ENCODE measurements at regions not wholly inside any gene's neighbourhood (a gene's known extent, or its start where the extent isn't known, plus 50 kb on each side); places are given as distances from the start of the nearest gene placed in this dataset.

- no peak for DNase-seq (ENCODE audit: low read depth, low spot score)
Measured at GRCh38 chr2:18380321-18380720, 180.1 kb downstream of the RDH14 start.

GRCh38 chr2:18379870-18380269 lies 180.6 kb downstream of the RDH14 start:
- no peak for DNase-seq (ENCODE audit: low read depth, low spot score)

- DNase-seq (ENCODE audit: low read depth, low spot score): no peak
Measured at GRCh38 chr2:18378020-18378653, 182.3 kb downstream of the RDH14 start.

GRCh38 chr2:18376936-18377335 lies 183.5 kb downstream of the RDH14 start:
- no peak for DNase-seq (ENCODE audit: low read depth, low spot score)

GRCh38 chr2:18373664-18374063 lies 186.8 kb downstream of the RDH14 start:
- DNase-seq (ENCODE audit: low read depth, low spot score): no peak

GRCh38 chr2:18373081-18373480 lies 187.4 kb downstream of the RDH14 start:
- DNase-seq (ENCODE audit: low read depth, low spot score): no peak

GRCh38 chr2:18372641-18373040 lies 187.8 kb downstream of the RDH14 start:
- no peak for DNase-seq (ENCODE audit: low read depth, low spot score)

- no peak for DNase-seq (ENCODE audit: low read depth, low spot score)
Measured at GRCh38 chr2:18369760-18370159, 190.7 kb downstream of the RDH14 start.

- DNase-seq (ENCODE audit: low read depth, low spot score): no peak
Measured at GRCh38 chr2:18368008-18368407, 192.4 kb downstream of the RDH14 start.

- DNase-seq (ENCODE audit: low read depth, low spot score): no peak
Measured at GRCh38 chr2:18365342-18365741, 195.1 kb downstream of the RDH14 start.

GRCh38 chr2:18363348-18363747 lies 197.1 kb downstream of the RDH14 start:
- DNase-seq (ENCODE audit: low read depth, low spot score): no peak

- DNase-seq (ENCODE audit: low read depth, low spot score): no peak
Measured at GRCh38 chr2:18362696-18363095, 197.8 kb downstream of the RDH14 start.

GRCh38 chr2:18357537-18357936 lies 202.9 kb downstream of the RDH14 start:
- DNase-seq (ENCODE audit: low read depth, low spot score): no peak

GRCh38 chr2:18356676-18357075 lies 203.8 kb downstream of the RDH14 start:
- DNase-seq (ENCODE audit: low read depth, low spot score): no peak

GRCh38 chr2:18349421-18349820 lies 211.0 kb downstream of the RDH14 start:
- DNase-seq (ENCODE audit: low read depth, low spot score): no peak

GRCh38 chr2:18346874-18347273 lies 213.6 kb downstream of the RDH14 start:
- no peak for DNase-seq (ENCODE audit: low read depth, low spot score)

GRCh38 chr2:18346344-18346743 lies 214.1 kb downstream of the RDH14 start:
- no peak for DNase-seq (ENCODE audit: low read depth, low spot score)

GRCh38 chr2:18345848-18346247 lies 214.6 kb downstream of the RDH14 start:
- DNase-seq (ENCODE audit: low read depth, low spot score): no peak

GRCh38 chr2:18342901-18343300 lies 217.6 kb downstream of the RDH14 start:
- no peak for DNase-seq (ENCODE audit: low read depth, low spot score)

GRCh38 chr2:18339326-18339725 lies 221.1 kb downstream of the RDH14 start:
- DNase-seq (ENCODE audit: low read depth, low spot score): no peak

GRCh38 chr2:18336975-18337374 lies 223.5 kb downstream of the RDH14 start:
- DNase-seq (ENCODE audit: low read depth, low spot score): no peak

GRCh38 chr2:18332477-18332876 lies 228.0 kb downstream of the RDH14 start:
- DNase-seq (ENCODE audit: low read depth, low spot score): no peak

GRCh38 chr2:18325118-18325517 lies 235.3 kb downstream of the RDH14 start:
- no peak for DNase-seq (ENCODE audit: low read depth, low spot score)

- DNase-seq (ENCODE audit: low read depth, low spot score): no peak
Measured at GRCh38 chr2:18319987-18320386, 240.5 kb downstream of the RDH14 start.

All from activated CD4-positive, CD25-positive, alpha-beta regulatory T cell treated with anti-CD3 and anti-CD28 coated beads, Interleukin-2, amount 50 U/mL, for 16 hours (primary cell).